ENCODE measurements at regions not wholly inside any gene's neighbourhood (a gene's known extent, or its start where the extent isn't known, plus 50 kb on each side); places are given as distances from the start of the nearest gene placed in this dataset.

GRCh38 chr13:104678161-104678560 lies 1611.9 kb upstream of the SLC10A2 start:
- H3K27ac ChIP-seq = no peak overlapping the region
- no peak overlapping the region for H3K4me3 ChIP-seq
- intact Hi-C loops (cut with DNase I) = no loop called here
- DNase-seq = no peak
- no peaks in the 10 kb centered on the region for H3K27me3 ChIP-seq
- no peaks in the 10 kb centered on the region for H3K36me3 ChIP-seq (replicated peaks in 1 of 2)
- WGBS, 4 donors = 93 to 97% (median 93%) methylated on average over 5 of the region's 5 CpGs
- H3K4me1 ChIP-seq (replicated peaks in 1 of 2) = no peaks in the 10 kb centered on the region
- H3K9me3 ChIP-seq (replicated peaks in 1 of 3) = no peaks in the 10 kb centered on the region
- TF ChIP-seq POLR2A (IDR thresholded peaks at IDR 0.05) (no peak), CTCF (IDR thresholded peaks at IDR 0.05) (no peak)

- WGBS, 4 donors = 58 to 78% (median 74%) methylated on average over 3 of the region's 3 CpGs
- Histone ChIP-seq H3K9me3 (replicated peaks in 1 of 3) (no peaks in the 10 kb centered on the region), H3K27me3 (no peaks in the 10 kb centered on the region), H3K4me3 (no peak overlapping the region), H3K36me3 (replicated peaks in 1 of 2) (no peaks in the 10 kb centered on the region), H3K27ac (no peak overlapping the region), H3K4me1 (replicated peaks in 1 of 2) (no peaks in the 10 kb centered on the region)
- TF ChIP-seq CTCF (IDR thresholded peaks at IDR 0.05) (no peak), POLR2A (IDR thresholded peaks at IDR 0.05) (no peak)
- DNase-seq = no peak
- intact Hi-C loops (cut with DNase I) = no loop called here
Observed at GRCh38 chr13:104671901-104672300, 1605.7 kb upstream of the SLC10A2 start.

- no peak overlapping the region for H3K27ac ChIP-seq
- intact Hi-C loops (cut with DNase I) = no loop called here
- no peak overlapping the region for H3K4me3 ChIP-seq
- H3K9me3 ChIP-seq (replicated peaks in 1 of 3) = no peaks in the 10 kb centered on the region
- no peaks in the 10 kb centered on the region for H3K36me3 ChIP-seq (replicated peaks in 1 of 2)
- no peaks in the 10 kb centered on the region for H3K27me3 ChIP-seq
- 97 to 100% (median 100%) methylated on average over 1 of the region's 1 CpG for WGBS, 4 donors
- TF ChIP-seq POLR2A (IDR thresholded peaks at IDR 0.05) = no peak
- no peak for TF ChIP-seq CTCF (IDR thresholded peaks at IDR 0.05)
- H3K4me1 ChIP-seq (replicated peaks in 1 of 2) = no peaks in the 10 kb centered on the region
- no peak for DNase-seq
Observed at GRCh38 chr13:104657196-104657595, 1591.0 kb upstream of the SLC10A2 start.

GRCh38 chr13:104650431-104650830 lies 1584.2 kb upstream of the SLC10A2 start:
- H3K4me1 ChIP-seq (replicated peaks in 1 of 2) = no peaks in the 10 kb centered on the region
- H3K36me3 ChIP-seq (replicated peaks in 1 of 2) = no peaks in the 10 kb centered on the region
- H3K4me3 ChIP-seq = no peak overlapping the region
- TF ChIP-seq CTCF (IDR thresholded peaks at IDR 0.05) (no peak), POLR2A (IDR thresholded peaks at IDR 0.05) (no peak)
- intact Hi-C loops (cut with DNase I) = no loop called here
- no peaks in the 10 kb centered on the region for H3K27me3 ChIP-seq
- DNase-seq = no peak
- H3K9me3 ChIP-seq (replicated peaks in 1 of 3) = no peaks in the 10 kb centered on the region
- no peak overlapping the region for H3K27ac ChIP-seq
- 88 to 92% (median 92%) methylated on average over 12 of the region's 12 CpGs for WGBS, 4 donors
